ENCODE measurements at regions not wholly inside any gene's neighbourhood (a gene's known extent, or its start where the extent isn't known, plus 50 kb on each side); places are given as distances from the start of the nearest gene placed in this dataset.

DNA sequence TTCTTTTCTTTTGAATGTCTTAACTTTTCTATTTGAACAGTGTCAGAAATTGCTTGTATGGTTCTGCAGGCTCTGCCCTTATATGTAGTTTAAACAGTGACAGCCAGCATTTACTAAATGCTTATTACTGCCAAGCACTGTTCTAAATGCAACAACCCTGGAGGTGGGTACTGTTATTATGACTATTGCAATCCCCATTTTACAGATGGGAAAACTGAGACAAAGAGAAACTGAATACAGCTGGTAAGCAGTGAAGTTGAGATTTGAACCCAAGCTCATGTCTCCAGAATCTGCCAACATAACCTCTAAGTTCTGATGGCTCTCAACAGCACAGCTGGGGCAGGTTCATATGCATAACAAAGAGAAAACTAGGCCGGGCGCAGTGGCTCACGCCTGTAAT is 105.7 kb upstream of the GATA6 start:
- H3K9ac ChIP-seq (ENCODE audit: extremely low read depth, low read length, poor library complexity, severe bottlenecking), result no peak overlapping the region
- H3K27me3 ChIP-seq (ENCODE audit: control insufficient read depth, insufficient read depth, low read length, poor library complexity, severe bottlenecking), result no peaks in the 10 kb centered on the region
- H3K9me3 Mint-ChIP-seq, result no peaks in the 10 kb centered on the region
- H3K27ac Mint-ChIP-seq, result no peak overlapping the region
- H3K4me1 Mint-ChIP-seq, result peaks cover 56% of the 10 kb centered on the region
- H3K27me3 Mint-ChIP-seq (ENCODE audit: insufficient read depth), result no peaks in the 10 kb centered on the region
- H3K36me3 Mint-ChIP-seq (ENCODE audit: low read depth), result no peaks in the 10 kb centered on the region
- no peak for DNase-seq
- H3K4me1 ChIP-seq (ENCODE audit: control insufficient read depth, insufficient read depth, low read length), result peaks cover 21% of the 10 kb centered on the region
- no peaks in the 10 kb centered on the region for H3K36me3 ChIP-seq (ENCODE audit: control insufficient read depth, insufficient read depth, low read length)
- no peak overlapping the region for H3K4me3 Mint-ChIP-seq
- H3K27ac ChIP-seq (ENCODE audit: low read depth, low read length), result no peak overlapping the region
- H3K9me3 ChIP-seq (ENCODE audit: control insufficient read depth, low read length), result no peaks in the 10 kb centered on the region
- TF ChIP-seq, protein P1, sequence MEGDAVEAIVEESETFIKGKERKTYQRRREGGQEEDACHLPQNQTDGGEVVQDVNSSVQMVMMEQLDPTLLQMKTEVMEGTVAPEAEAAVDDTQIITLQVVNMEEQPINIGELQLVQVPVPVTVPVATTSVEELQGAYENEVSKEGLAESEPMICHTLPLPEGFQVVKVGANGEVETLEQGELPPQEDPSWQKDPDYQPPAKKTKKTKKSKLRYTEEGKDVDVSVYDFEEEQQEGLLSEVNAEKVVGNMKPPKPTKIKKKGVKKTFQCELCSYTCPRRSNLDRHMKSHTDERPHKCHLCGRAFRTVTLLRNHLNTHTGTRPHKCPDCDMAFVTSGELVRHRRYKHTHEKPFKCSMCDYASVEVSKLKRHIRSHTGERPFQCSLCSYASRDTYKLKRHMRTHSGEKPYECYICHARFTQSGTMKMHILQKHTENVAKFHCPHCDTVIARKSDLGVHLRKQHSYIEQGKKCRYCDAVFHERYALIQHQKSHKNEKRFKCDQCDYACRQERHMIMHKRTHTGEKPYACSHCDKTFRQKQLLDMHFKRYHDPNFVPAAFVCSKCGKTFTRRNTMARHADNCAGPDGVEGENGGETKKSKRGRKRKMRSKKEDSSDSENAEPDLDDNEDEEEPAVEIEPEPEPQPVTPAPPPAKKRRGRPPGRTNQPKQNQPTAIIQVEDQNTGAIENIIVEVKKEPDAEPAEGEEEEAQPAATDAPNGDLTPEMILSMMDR (conservative IDR thresholded peaks at IDR 0.05), result no peak
- WGBS, 2 experiments (ENCODE audit: insufficient coverage in 1 of 2, insufficient read length in 1 of 2), result 84% methylated on average over 3 of the region's 3 CpGs; no CpG with 5 or more reads in 1 of the 2 experiments
- H3K4me3 ChIP-seq (ENCODE audit: low read length), result no peak overlapping the region

DNA sequence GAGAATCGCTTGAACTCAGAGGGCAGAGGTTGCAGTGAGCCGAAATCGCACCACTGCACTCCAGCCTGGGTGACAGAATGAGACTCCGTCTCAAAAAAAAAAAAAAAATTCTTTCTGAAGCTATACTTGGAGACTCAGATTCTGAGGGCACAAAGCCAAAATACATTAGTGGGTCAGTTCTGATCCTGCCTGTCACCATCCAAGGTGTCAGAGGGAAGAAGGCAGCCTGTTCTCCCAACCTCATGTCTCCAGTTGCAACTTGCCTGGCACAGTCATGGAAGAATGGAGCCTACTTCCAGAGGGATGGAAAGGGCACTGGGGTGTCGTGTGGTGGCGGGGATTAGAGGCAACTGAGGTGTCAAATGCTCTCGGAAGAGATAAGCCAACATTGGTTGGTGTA is 104.8 kb upstream of the GATA6 start:
- WGBS, 2 experiments (ENCODE audit: insufficient coverage in 1 of 2, insufficient read length in 1 of 2), result 90% methylated on average over 4 to 7 of the region's 7 CpGs
- H3K4me3 Mint-ChIP-seq, result no peak overlapping the region
- no peaks in the 10 kb centered on the region for H3K9me3 ChIP-seq (ENCODE audit: control insufficient read depth, low read length)
- no peaks in the 10 kb centered on the region for H3K27me3 Mint-ChIP-seq (ENCODE audit: insufficient read depth)
- H3K27me3 ChIP-seq (ENCODE audit: control insufficient read depth, insufficient read depth, low read length, poor library complexity, severe bottlenecking), result no peaks in the 10 kb centered on the region
- DNase-seq, result no peak
- H3K27ac Mint-ChIP-seq, result no peak overlapping the region
- H3K9me3 Mint-ChIP-seq, result no peaks in the 10 kb centered on the region
- no peak overlapping the region for H3K4me3 ChIP-seq (ENCODE audit: low read length)
- no peaks in the 10 kb centered on the region for H3K36me3 Mint-ChIP-seq (ENCODE audit: low read depth)
- TF ChIP-seq, protein P1 (conservative IDR thresholded peaks at IDR 0.05), result no peak
- H3K27ac ChIP-seq (ENCODE audit: low read depth, low read length), result no peak overlapping the region
- H3K4me1 ChIP-seq (ENCODE audit: control insufficient read depth, insufficient read depth, low read length), result peaks cover 27% of the 10 kb centered on the region
- no peaks in the 10 kb centered on the region for H3K36me3 ChIP-seq (ENCODE audit: control insufficient read depth, insufficient read depth, low read length)
- H3K9ac ChIP-seq (ENCODE audit: extremely low read depth, low read length, poor library complexity, severe bottlenecking), result no peak overlapping the region
- H3K4me1 Mint-ChIP-seq, result peaks cover 62% of the 10 kb centered on the region

DNA sequence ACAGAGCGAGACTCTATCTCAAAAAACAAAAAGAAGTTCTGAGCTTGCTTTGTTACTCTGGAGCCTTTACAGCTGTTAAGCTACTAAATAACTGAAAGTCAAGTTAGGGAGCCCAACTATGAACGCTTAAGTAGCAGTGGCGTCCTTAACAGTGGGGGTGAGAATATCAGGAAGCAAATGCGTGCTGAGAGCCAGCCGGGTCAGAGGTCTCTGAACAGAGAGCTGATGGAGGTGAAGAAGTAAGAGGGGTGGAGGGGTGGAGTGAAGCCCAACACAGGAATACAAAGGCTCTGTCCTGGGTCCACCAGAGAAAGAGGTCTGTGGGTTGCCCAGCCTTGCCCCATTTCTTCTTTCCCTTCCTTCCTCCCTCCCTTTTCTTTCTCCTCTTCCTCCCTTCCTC is 104.1 kb upstream of the GATA6 start:
- H3K27ac Mint-ChIP-seq, result peak overlapping the region; percentile 52
- H3K9me3 ChIP-seq (ENCODE audit: control insufficient read depth, low read length), result no peaks in the 10 kb centered on the region
- no peak overlapping the region for H3K4me3 ChIP-seq (ENCODE audit: low read length)
- H3K36me3 ChIP-seq (ENCODE audit: control insufficient read depth, insufficient read depth, low read length), result no peaks in the 10 kb centered on the region
- H3K9ac ChIP-seq (ENCODE audit: extremely low read depth, low read length, poor library complexity, severe bottlenecking), result no peak overlapping the region
- H3K27ac ChIP-seq (ENCODE audit: low read depth, low read length), result no peak overlapping the region
- no peaks in the 10 kb centered on the region for H3K9me3 Mint-ChIP-seq
- no peak overlapping the region for H3K4me3 Mint-ChIP-seq
- peaks cover 64% of the 10 kb centered on the region for H3K4me1 Mint-ChIP-seq
- H3K4me1 ChIP-seq (ENCODE audit: control insufficient read depth, insufficient read depth, low read length), result peaks cover 34% of the 10 kb centered on the region
- no peaks in the 10 kb centered on the region for H3K36me3 Mint-ChIP-seq (ENCODE audit: low read depth)
- no peaks in the 10 kb centered on the region for H3K27me3 ChIP-seq (ENCODE audit: control insufficient read depth, insufficient read depth, low read length, poor library complexity, severe bottlenecking)
- DNase-seq, result peak; percentile 60
- no peaks in the 10 kb centered on the region for H3K27me3 Mint-ChIP-seq (ENCODE audit: insufficient read depth)
- WGBS, 2 experiments (ENCODE audit: insufficient coverage in 1 of 2, insufficient read length in 1 of 2), result 62 to 70% methylated on average over 3 to 5 of the region's 5 CpGs
- TF ChIP-seq, protein P1 (conservative IDR thresholded peaks at IDR 0.05), result no peak

Data from endodermal cell (in vitro differentiated cells).